H9 (cell line): ENCODE measurements at regions not wholly inside any gene's neighbourhood (a gene's known extent, or its start where the extent isn't known, plus 50 kb on each side); places are given as distances from the start of the nearest gene placed in this dataset.

ENCODE experiments used
- DNase-seq: peaks from one replicate; pipeline ENCODE4 v3.0.0-alpha.2; 2017
- H2AFZ ChIP-seq: one replicate; pipeline ENCODE4 v1.6.1; 2013; ENCODE audit warnings: mild to moderate bottlenecking, low read length, control low read depth, moderate library complexity
- H2AK5ac ChIP-seq: 2 replicates; pipeline ENCODE4 v1.6.1; 2013; ENCODE audit warnings: low read length, control low read depth, mixed read lengths; ENCODE audit not compliant: insufficient read length
- H2BK120ac ChIP-seq: one replicate; pipeline ENCODE4 v1.6.1; 2013; ENCODE audit warnings: low read depth, mild to moderate bottlenecking, low read length, control low read depth, inconsistent platforms; ENCODE audit not compliant: poor library complexity, severe bottlenecking
- H2BK12ac ChIP-seq: 2 replicates; pipeline ENCODE4 v1.6.1; 2013; ENCODE audit warnings: low read length, control low read depth, mixed read lengths, low read depth; ENCODE audit not compliant: insufficient read length
- H2BK15ac ChIP-seq: 2 replicates; pipeline ENCODE4 v1.6.1; 2013; ENCODE audit warnings: low read depth, low read length, control low read depth
- H2BK20ac ChIP-seq: one replicate; pipeline ENCODE4 v1.6.1; 2013; ENCODE audit warnings: low read depth, mild to moderate bottlenecking, low read length, control low read depth, inconsistent platforms; ENCODE audit not compliant: poor library complexity, severe bottlenecking
- H2BK5ac ChIP-seq: 2 replicates; pipeline ENCODE4 v1.6.1; 2013; ENCODE audit warnings: low read length, control low read depth, mixed read lengths; ENCODE audit not compliant: insufficient read length
- H3K14ac ChIP-seq: 2 replicates; pipeline ENCODE4 v1.6.1; 2013; ENCODE audit warnings: low read length, control low read depth; ENCODE audit not compliant: insufficient read depth
- H3K18ac ChIP-seq: 2 replicates; pipeline ENCODE4 v1.6.1; 2013; ENCODE audit warnings: low read depth, mild to moderate bottlenecking, mixed read lengths, low read length, control low read depth; ENCODE audit not compliant: insufficient read length
- H3K23ac ChIP-seq: 2 replicates; pipeline ENCODE4 v1.6.1; 2013; ENCODE audit warnings: low read length, control low read depth, mixed read lengths, low read depth; ENCODE audit not compliant: insufficient read length
- H3K23me2 ChIP-seq: 2 replicates; pipeline ENCODE4 v1.6.1; 2013; ENCODE audit warnings: low read depth, mild to moderate bottlenecking, mixed read lengths, low read length, control low read depth; ENCODE audit not compliant: insufficient read length, poor library complexity, severe bottlenecking
- H3K27ac ChIP-seq: 2 replicates; pipeline ENCODE4 v1.5.1; 2013; ENCODE audit warnings: low read length, control low read depth, mixed read lengths, low read depth; ENCODE audit not compliant: insufficient read length
- H3K27me3 ChIP-seq: 2 replicates; pipeline ENCODE4 v1.6.1; 2013; ENCODE audit warnings: low read length, control low read depth, inconsistent platforms; ENCODE audit not compliant: insufficient read depth
- H3K4ac ChIP-seq: 2 replicates; pipeline ENCODE4 v1.6.1; 2013; ENCODE audit warnings: low read depth, mild to moderate bottlenecking, control low read depth, inconsistent platforms, low read length, moderate library complexity
- H3K4me1 ChIP-seq: 2 replicates; pipeline ENCODE4 v1.6.1; 2013; ENCODE audit warnings: low read length, control low read depth, inconsistent platforms; ENCODE audit not compliant: insufficient read depth
- H3K4me2 ChIP-seq: 2 replicates; pipeline ENCODE4 v1.6.1; 2013; ENCODE audit warnings: low read length, control low read depth, mixed read lengths; ENCODE audit not compliant: insufficient read length, insufficient read depth
- H3K56ac ChIP-seq: 2 replicates; pipeline ENCODE4 v1.6.1; 2013; ENCODE audit warnings: low read depth, mild to moderate bottlenecking, mixed read lengths, low read length, control low read depth; ENCODE audit not compliant: insufficient read length
- H3K79me1 ChIP-seq: 2 replicates; pipeline ENCODE4 v1.6.1; 2013; ENCODE audit warnings: low read depth, mild to moderate bottlenecking, moderate library complexity, low read length, control low read depth, inconsistent platforms; ENCODE audit not compliant: insufficient read depth, poor library complexity, severe bottlenecking
- H3K79me2 ChIP-seq: 2 replicates; pipeline ENCODE4 v1.6.1; 2013; ENCODE audit warnings: low read length, control low read depth, inconsistent platforms; ENCODE audit not compliant: insufficient read depth
- H3K9ac ChIP-seq: 2 replicates; pipeline ENCODE4 v1.6.1; 2013; ENCODE audit warnings: low read length, control low read depth, mixed read lengths; ENCODE audit not compliant: insufficient read length; ENCODE audit errors: extremely low read depth
- H3K9me3 ChIP-seq: one replicate; pipeline ENCODE4 v1.6.1; 2013; ENCODE audit warnings: low read depth, low read length, inconsistent platforms; ENCODE audit not compliant: control insufficient read depth
- H3T11ph ChIP-seq: one replicate; pipeline ENCODE4 v1.6.1; 2013; ENCODE audit warnings: mild to moderate bottlenecking, low read length, control low read depth, inconsistent platforms
- H4K20me1 ChIP-seq: one replicate; pipeline ENCODE4 v1.6.1; 2013; ENCODE audit not compliant: control insufficient read depth, insufficient read length, insufficient read depth
- H4K5ac ChIP-seq: 2 replicates; pipeline ENCODE4 v1.6.1; 2013; ENCODE audit warnings: low read depth, mild to moderate bottlenecking, mixed read lengths, low read length, control low read depth; ENCODE audit not compliant: insufficient read length
- H4K8ac ChIP-seq: replicated peaks from 2 replicates; pipeline ENCODE4 v1.6.1; 2013; ENCODE audit warnings: low read length, control low read depth, mixed read lengths, low read depth; ENCODE audit not compliant: insufficient read length
- H4K91ac ChIP-seq: 2 replicates; pipeline ENCODE4 v1.6.1; 2013; ENCODE audit warnings: low read depth, mild to moderate bottlenecking, moderate library complexity, mixed read lengths, low read length, control low read depth; ENCODE audit not compliant: insufficient read length
- H3K27ac Mint-ChIP-seq, 3 experiments: 2 replicates in 2 of 3; 3 replicates in 1 of 3; pipeline ENCODE4 v1.8.0; 2020 to 2021; ENCODE audit warnings: mixed read lengths in 3 of 3, mild to moderate bottlenecking in 1 of 3, moderate library complexity in 1 of 3
- H3K27me3 Mint-ChIP-seq: 2 replicates; pipeline ENCODE4 v1.8.0; 2021; ENCODE audit warnings: low read depth, mild to moderate bottlenecking, moderate library complexity, mixed read lengths
- H3K36me3 Mint-ChIP-seq, 3 experiments: 2 replicates in 2 of 3; 3 replicates in 1 of 3; pipeline ENCODE4 v1.8.0; 2020 to 2021; ENCODE audit warnings: low read depth in 3 of 3, mixed read lengths in 3 of 3; ENCODE audit not compliant: insufficient read depth in 1 of 3
- H3K4me1 Mint-ChIP-seq, 2 experiments: 2 replicates each; pipeline ENCODE4 v1.8.0; 2020; ENCODE audit warnings: mixed read lengths in 2 of 2
- H3K4me3 Mint-ChIP-seq, 2 experiments: 2 replicates in 1 of 2; 3 replicates in 1 of 2; pipeline ENCODE4 v1.8.0; 2020 to 2021; ENCODE audit warnings: mild to moderate bottlenecking in 2 of 2, mixed read lengths in 2 of 2, moderate library complexity in 1 of 2
- H3K9me3 Mint-ChIP-seq, 2 experiments: 2 replicates in 1 of 2; 3 replicates in 1 of 2; pipeline ENCODE4 v1.8.0; 2020; ENCODE audit warnings: mild to moderate bottlenecking in 2 of 2, mixed read lengths in 2 of 2, moderate library complexity in 1 of 2
- WGBS: extraction: QIAGEN DNeasy Blood & Tissue Kit; methylation state at CpG from one replicate; pipeline ENCODE4 v1.1.7; 2013; ENCODE audit warnings: missing lambda C conversion rate, low lambda C conversion rate, mixed read lengths; ENCODE audit not compliant: insufficient read length; ENCODE audit errors: extremely low coverage; 5-methylcytosine and 5-hydroxymethylcytosine counted together
- TF ChIP-seq, protein P1 (sequence below): fragments of 200-600 bp; sonication (generic); conservative IDR thresholded peaks from 3 replicates; pipeline ENCODE4 v1.8.0; 2021; ENCODE audit warnings: antibody characterized with exemption, mild to moderate bottlenecking

DNA sequence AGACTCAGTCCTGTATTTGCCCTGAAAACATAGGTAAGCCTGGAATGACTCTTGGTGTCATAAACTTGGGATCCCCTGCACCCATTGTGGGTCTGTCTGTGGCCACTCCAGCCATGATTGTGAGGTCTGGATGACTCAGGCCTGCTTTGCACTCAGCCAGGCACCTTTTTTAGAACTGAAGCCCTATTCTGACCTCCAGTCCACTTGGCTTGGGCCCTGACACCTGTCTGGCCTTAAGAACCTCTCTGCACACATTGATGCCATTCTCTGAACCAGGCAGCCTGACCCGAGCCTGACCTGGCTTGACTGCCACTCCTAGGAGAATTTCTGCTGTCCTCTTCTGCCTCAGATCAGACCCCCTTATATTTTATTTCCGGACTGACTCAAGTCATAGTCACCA lies 383.7 kb downstream of the MAFB start:
- Mint-ChIP-seq H3K36me3 (no peaks in the 10 kb centered on the region), H3K4me1 (peaks cover 15 to 16% of the 10 kb centered on the region in 2 experiments), H3K4me3 (no peak overlapping the region), H3K9me3 (no peaks in the 10 kb centered on the region), H3K27me3 (no peaks in the 10 kb centered on the region; the same call in 1 of the 2 replicates), H3K27ac (no peak overlapping the region; a peak in 1 of 7 replicates)
- Histone ChIP-seq H3K27ac (no peak overlapping the region), H2BK20ac (no peak overlapping the region), H3K23me2 (no peaks in the 10 kb centered on the region), H4K8ac (no peak overlapping the region), H3K9me3 (no peaks in the 10 kb centered on the region), H4K91ac (no peak overlapping the region), H3K79me2 (no peaks in the 10 kb centered on the region), H3K23ac (no peak overlapping the region), H2BK5ac (no peak overlapping the region), H2AFZ (no peak overlapping the region), H4K5ac (no peak overlapping the region), H2BK120ac (no peak overlapping the region), H3K4ac (no peak overlapping the region), H3K14ac (no peak overlapping the region), H3K4me2 (no peak overlapping the region), H4K20me1 (no peaks in the 10 kb centered on the region), H3K56ac (no peak overlapping the region), H3K9ac (no peak overlapping the region), H3K79me1 (no peaks in the 10 kb centered on the region), H2BK15ac (no peak overlapping the region), H3K18ac (no peak overlapping the region), H2BK12ac (no peak overlapping the region), H3T11ph (no peak overlapping the region), H3K27me3 (no peaks in the 10 kb centered on the region; the same call in 1 of the 2 replicates), H2AK5ac (no peak overlapping the region), H3K4me1 (peaks cover 4% of the 10 kb centered on the region; the same call in 1 of the 2 replicates)
- DNase-seq, result no peak
- no CpG with 5 or more reads among the region's 2 CpGs for WGBS
- TF ChIP-seq, protein P1, sequence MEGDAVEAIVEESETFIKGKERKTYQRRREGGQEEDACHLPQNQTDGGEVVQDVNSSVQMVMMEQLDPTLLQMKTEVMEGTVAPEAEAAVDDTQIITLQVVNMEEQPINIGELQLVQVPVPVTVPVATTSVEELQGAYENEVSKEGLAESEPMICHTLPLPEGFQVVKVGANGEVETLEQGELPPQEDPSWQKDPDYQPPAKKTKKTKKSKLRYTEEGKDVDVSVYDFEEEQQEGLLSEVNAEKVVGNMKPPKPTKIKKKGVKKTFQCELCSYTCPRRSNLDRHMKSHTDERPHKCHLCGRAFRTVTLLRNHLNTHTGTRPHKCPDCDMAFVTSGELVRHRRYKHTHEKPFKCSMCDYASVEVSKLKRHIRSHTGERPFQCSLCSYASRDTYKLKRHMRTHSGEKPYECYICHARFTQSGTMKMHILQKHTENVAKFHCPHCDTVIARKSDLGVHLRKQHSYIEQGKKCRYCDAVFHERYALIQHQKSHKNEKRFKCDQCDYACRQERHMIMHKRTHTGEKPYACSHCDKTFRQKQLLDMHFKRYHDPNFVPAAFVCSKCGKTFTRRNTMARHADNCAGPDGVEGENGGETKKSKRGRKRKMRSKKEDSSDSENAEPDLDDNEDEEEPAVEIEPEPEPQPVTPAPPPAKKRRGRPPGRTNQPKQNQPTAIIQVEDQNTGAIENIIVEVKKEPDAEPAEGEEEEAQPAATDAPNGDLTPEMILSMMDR, result no peak
